HepG2 (cell line): ENCODE measurements at regions not wholly inside any gene's neighbourhood (a gene's known extent, or its start where the extent isn't known, plus 50 kb on each side); places are given as distances from the start of the nearest gene placed in this dataset.

Experiments used
- ATAC-seq: fragments of 200-7000 bp; cut with Tn5 transposase; 3 replicates; pipeline ENCODE4 v1.9.1; 2020; ENCODE audit warnings: mild to moderate bottlenecking, moderate library complexity
- BruUV-seq: library from RNA; stranded (reverse); fragments of 400-500 nt; replicated peaks from 2 replicates; lab custom pipeline; 2021; lab: Mats Ljungman, UMichigan
- CTCF ChIA-PET: fragments of 300-600 bp; formaldehyde crosslinking; extraction: SDS; loops from one replicate; lab custom pipeline; 2021; ENCODE audit warnings: low total read pairs, inconsistent platforms, low intra/inter-chr PET ratio; lab: Yijun Ruan, JAX
- POLR2A ChIA-PET: fragments of 350-600 bp; sonication (Branson Sonifier 250); formaldehyde crosslinking; loops from one replicate; lab custom pipeline; 2020; ENCODE audit warnings: antibody characterized with exemption, inconsistent platforms; lab: Yijun Ruan, JAX
- DNase-seq: peaks from one replicate; pipeline ENCODE4 v3.0.0-alpha.2; 2015; ENCODE audit warnings: low spot score
- FAIRE-seq: peaks from 3 replicates; lab custom pipeline; 2011; peaks lifted over from hg19 to GRCh38; lab: Jason Lieb, UNC
- H2AFZ ChIP-seq: one replicate; pipeline ENCODE4 v1.6.1; 2011; ENCODE audit warnings: low read length, inconsistent platforms
- H3K27ac ChIP-seq: fragments of 300-600 bp; 3 replicates; pipeline ENCODE4 v1.8.0; 2011; ENCODE audit warnings: mixed run types, mild to moderate bottlenecking, mixed read lengths, low read length, inconsistent platforms; ENCODE audit not compliant: insufficient read depth; ENCODE audit errors: extremely low read length
- H3K27me3 ChIP-seq, 2 experiments: fragments of 200-600 bp in 1 of 2; 2 replicates in 1 of 2; 3 replicates in 1 of 2; pipeline versions ENCODE4 v1.6.0 to v1.8.0; 2011; ENCODE audit warnings: low read length in 2 of 2, mild to moderate bottlenecking in 2 of 2, moderate library complexity in 2 of 2, inconsistent platforms in 1 of 2; ENCODE audit not compliant: insufficient read depth in 2 of 2, control insufficient read depth in 1 of 2
- H3K36me3 ChIP-seq, 2 experiments: fragments of 200-600 bp in 1 of 2; replicated peaks in 1 of 2; 2 replicates in 1 of 2; 3 replicates in 1 of 2; pipeline versions ENCODE4 v1.5.1 to v1.8.0; 2011; ENCODE audit warnings: low read length in 2 of 2, inconsistent platforms in 1 of 2; ENCODE audit not compliant: insufficient read depth in 2 of 2, control insufficient read depth in 1 of 2
- H3K4me1 ChIP-seq: 2 replicates; pipeline ENCODE4 v1.5.1; 2012; ENCODE audit warnings: low read length, inconsistent platforms; ENCODE audit not compliant: insufficient read depth
- H3K4me2 ChIP-seq: 2 replicates; pipeline ENCODE4 v1.6.0; 2011; ENCODE audit warnings: low read depth, low read length, inconsistent platforms
- H3K4me3 ChIP-seq, 3 experiments: fragments of 200-600 bp in 1 of 3; sonication (generic), shearing (Covaris generic) in 1 of 3; replicated peaks in 1 of 3; 2 replicates each; pipeline ENCODE4 v1.5.1; 2011 to 2016; ENCODE audit warnings: low read length in 3 of 3, inconsistent platforms in 2 of 3, low read depth in 2 of 3, mild to moderate bottlenecking in 2 of 3, control low read depth in 1 of 3, mixed read lengths in 1 of 3; ENCODE audit not compliant: insufficient read depth in 1 of 3
- H3K79me2 ChIP-seq: one replicate; pipeline ENCODE4 v1.6.1; 2011; ENCODE audit warnings: low read length, inconsistent platforms; ENCODE audit not compliant: insufficient read depth
- H3K9ac ChIP-seq: 2 replicates; pipeline ENCODE4 v1.6.0; 2011; ENCODE audit warnings: mild to moderate bottlenecking, low read depth, low read length, inconsistent platforms; ENCODE audit not compliant: insufficient read depth
- H3K9me3 ChIP-seq: 2 replicates; pipeline ENCODE4 v1.5.1; 2012; ENCODE audit warnings: mild to moderate bottlenecking, low read length
- H4K20me1 ChIP-seq: 2 replicates; pipeline ENCODE4 v1.6.0; 2011; ENCODE audit warnings: inconsistent platforms, mild to moderate bottlenecking, low read length, moderate library complexity; ENCODE audit not compliant: insufficient read depth
- CBFB ChIP-seq: sonication (generic); formaldehyde crosslinking; IDR thresholded peaks from 2 replicates; pipeline ENCODE4 v1.4.0; 2020; ENCODE audit warnings: missing genetic modification reagents
- ELF1 ChIP-seq: sonication (generic); formaldehyde crosslinking; IDR thresholded peaks from 2 replicates; pipeline ENCODE4 v1.4.0; 2020; ENCODE audit warnings: missing genetic modification reagents
- FOXC1 ChIP-seq: sonication (generic); formaldehyde crosslinking; IDR thresholded peaks from 2 replicates; pipeline ENCODE4 v1.8.0; 2022; ENCODE audit warnings: mild to moderate bottlenecking, missing genetic modification reagents, borderline replicate concordance
- FOXO4 ChIP-seq: sonication (generic); formaldehyde crosslinking; conservative IDR thresholded peaks from 2 replicates; pipeline ENCODE4 v1.8.1; 2023; ENCODE audit warnings: missing genetic modification reagents
- HDAC6 ChIP-seq: fragments of 200-600 bp; sonication (generic); IDR thresholded peaks from 2 replicates; pipeline ENCODE4 v1.7.0; 2017; ENCODE audit warnings: mild to moderate bottlenecking, antibody characterized with exemption, low read length, low read depth
- MBD4 ChIP-seq: IDR thresholded peaks from 2 replicates; pipeline ENCODE4 v1.6.1; 2012; ENCODE audit warnings: low read length, inconsistent platforms, borderline replicate concordance
- MTERF4 ChIP-seq: sonication (generic); formaldehyde crosslinking; IDR thresholded peaks from 2 replicates; pipeline ENCODE4 v1.8.0; 2023; ENCODE audit warnings: mild to moderate bottlenecking, missing genetic modification reagents
- NR1H2 ChIP-seq: sonication (generic); formaldehyde crosslinking; IDR thresholded peaks from 2 replicates; pipeline ENCODE4 v1.8.1; 2022; ENCODE audit warnings: low read depth, missing genetic modification reagents, borderline replicate concordance
- POGK ChIP-seq: sonication (generic); formaldehyde crosslinking; conservative IDR thresholded peaks from 2 replicates; pipeline ENCODE4 v1.8.0; 2022; ENCODE audit warnings: mild to moderate bottlenecking, moderate library complexity, missing genetic modification reagents
- SNAPC2 ChIP-seq: sonication (generic); formaldehyde crosslinking; IDR thresholded peaks from 2 replicates; pipeline ENCODE4 v1.8.1; 2022; ENCODE audit warnings: mild to moderate bottlenecking, missing genetic modification reagents
- STAT5B ChIP-seq: sonication (generic); formaldehyde crosslinking; IDR thresholded peaks from 2 replicates; pipeline ENCODE4 v1.4.0; 2020; ENCODE audit warnings: missing genetic modification reagents
- SYNCRIP ChIP-seq: fragments of 200-400 bp; formaldehyde crosslinking; IDR thresholded peaks from 2 replicates; pipeline ENCODE4 v1.6.1; 2018; ENCODE audit warnings: mild to moderate bottlenecking, low read depth, low read length; ENCODE audit not compliant: insufficient read depth
- XRCC5 ChIP-seq: fragments of 200-400 bp; formaldehyde crosslinking; optimal IDR thresholded peaks from 2 replicates; pipeline ENCODE3; 2017; ENCODE audit warnings: mild to moderate bottlenecking, low read length
- ZNF749 ChIP-seq: sonication (generic); formaldehyde crosslinking; IDR thresholded peaks from 2 replicates; pipeline ENCODE4 v1.8.0; 2022; ENCODE audit warnings: mild to moderate bottlenecking, missing genetic modification reagents, moderate library complexity, borderline replicate concordance
- WGBS: methylation state at CpG from one replicate; pipeline ENCODE4 v1.1.6; 2017; ENCODE audit warnings: low lambda C conversion rate; 5-methylcytosine and 5-hydroxymethylcytosine counted together
- in situ Hi-C: cut with HindIII; loops from 2 replicates; pipeline ENCODE4 v1.10.0; 2017; ENCODE audit warnings: low pct_unique_long_range_greater_than_20kb; ENCODE audit not compliant: extremely low pct_ligation_motif_present
- intact Hi-C: fragments of 100-400 bp; cut with micrococcal nuclease; formaldehyde crosslinking; loops from one replicate; pipeline ENCODE4 v1.10.0; 2022; ENCODE audit not compliant: unreplicated experiment
- TF ChIP-seq, protein P1 (sequence below): sonication (generic); formaldehyde crosslinking; IDR thresholded peaks from 2 replicates; pipeline ENCODE4 v1.8.1; 2022; ENCODE audit warnings: mild to moderate bottlenecking, missing genetic modification reagents

DNA sequence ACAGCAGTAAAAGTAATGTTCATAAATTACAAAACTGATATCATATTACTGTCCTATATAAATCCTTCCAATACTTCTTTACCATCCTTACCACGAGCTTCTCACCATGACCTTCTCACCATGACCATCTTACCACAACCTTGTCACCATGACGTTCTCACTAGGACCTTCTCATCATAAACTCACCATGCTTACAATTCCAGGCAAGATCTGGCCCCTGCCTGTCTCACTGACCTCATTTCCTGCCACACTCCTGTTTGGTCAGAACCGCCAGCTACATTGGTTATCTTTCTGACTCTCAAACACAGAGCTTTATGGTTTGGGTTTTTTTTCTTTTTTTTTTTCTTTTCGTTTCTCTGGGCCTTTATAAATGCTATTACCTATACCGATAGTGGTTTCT, 827.6 kb downstream of the RNF144A start:
- FAIRE-seq = no peak
- no peak overlapping the region for H3K4me2 ChIP-seq
- no peak overlapping the region for H3K4me3 ChIP-seq
- in situ Hi-C loops (no loop called here), intact Hi-C loops (no loop called here)
- BruUV-seq = no TSS peak
- H2AFZ ChIP-seq = no peak overlapping the region
- H3K36me3 ChIP-seq = no peaks in the 10 kb centered on the region
- no peak for ATAC-seq
- no peaks in the 10 kb centered on the region for H3K4me1 ChIP-seq
- no peak overlapping the region for H3K27ac ChIP-seq
- 15% methylated on average over 5 of the region's 5 CpGs for WGBS
- TF ChIP-seq FOXC1 (no peak), MTERF4 (no peak), MBD4 (no peak), POGK (CRISPR knock-in tag) (no peak), HDAC6 (no peak), CBFB (no peak), XRCC5 (no peak), SYNCRIP (no peak), ZNF749 (CRISPR knock-in tag) (no peak), ELF1 (CRISPR knock-in tag) (no peak), NR1H2 (CRISPR knock-in tag) (no peak), STAT5B (CRISPR knock-in tag) (no peak), FOXO4 (CRISPR knock-in tag) (no peak), SNAPC2 (CRISPR knock-in tag) (no peak)
- TF ChIP-seq, protein P1, sequence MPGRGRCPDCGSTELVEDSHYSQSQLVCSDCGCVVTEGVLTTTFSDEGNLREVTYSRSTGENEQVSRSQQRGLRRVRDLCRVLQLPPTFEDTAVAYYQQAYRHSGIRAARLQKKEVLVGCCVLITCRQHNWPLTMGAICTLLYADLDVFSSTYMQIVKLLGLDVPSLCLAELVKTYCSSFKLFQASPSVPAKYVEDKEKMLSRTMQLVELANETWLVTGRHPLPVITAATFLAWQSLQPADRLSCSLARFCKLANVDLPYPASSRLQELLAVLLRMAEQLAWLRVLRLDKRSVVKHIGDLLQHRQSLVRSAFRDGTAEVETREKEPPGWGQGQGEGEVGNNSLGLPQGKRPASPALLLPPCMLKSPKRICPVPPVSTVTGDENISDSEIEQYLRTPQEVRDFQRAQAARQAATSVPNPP (CRISPR knock-in tag) = no peak
- no peaks in the 10 kb centered on the region for H4K20me1 ChIP-seq
- DNase-seq = no peak
- ChIA-PET POLR2A (no interaction called here), CTCF (no interaction called here)
- H3K79me2 ChIP-seq = no peaks in the 10 kb centered on the region
- H3K9ac ChIP-seq = no peak overlapping the region
- H3K9me3 ChIP-seq = no peaks in the 10 kb centered on the region
- no peaks in the 10 kb centered on the region for H3K27me3 ChIP-seq
